Stimulated activated CD4-positive, alpha-beta T cell treated with anti-CD3 and anti-CD28 coated beads, Interleukin-1b, Interleukin-23, amount 100 ng/mL, for 4 hours (primary cell): ENCODE measurements at regions not wholly inside any gene's neighbourhood (a gene's known extent, or its start where the extent isn't known, plus 50 kb on each side); places are given as distances from the start of the nearest gene placed in this dataset.
"Not testable (repeated sequence)": the region's sequence is repeated elsewhere in the genome, so short reads cannot be mapped to it uniquely, and the experiment has no call there.

Experiments
- DNase-seq, 2 donors: peaks; one replicate each; pipeline ENCODE4 v3.0.0-alpha.2; 2020; ENCODE audit warnings: low read depth in 2 of 2

DNA sequence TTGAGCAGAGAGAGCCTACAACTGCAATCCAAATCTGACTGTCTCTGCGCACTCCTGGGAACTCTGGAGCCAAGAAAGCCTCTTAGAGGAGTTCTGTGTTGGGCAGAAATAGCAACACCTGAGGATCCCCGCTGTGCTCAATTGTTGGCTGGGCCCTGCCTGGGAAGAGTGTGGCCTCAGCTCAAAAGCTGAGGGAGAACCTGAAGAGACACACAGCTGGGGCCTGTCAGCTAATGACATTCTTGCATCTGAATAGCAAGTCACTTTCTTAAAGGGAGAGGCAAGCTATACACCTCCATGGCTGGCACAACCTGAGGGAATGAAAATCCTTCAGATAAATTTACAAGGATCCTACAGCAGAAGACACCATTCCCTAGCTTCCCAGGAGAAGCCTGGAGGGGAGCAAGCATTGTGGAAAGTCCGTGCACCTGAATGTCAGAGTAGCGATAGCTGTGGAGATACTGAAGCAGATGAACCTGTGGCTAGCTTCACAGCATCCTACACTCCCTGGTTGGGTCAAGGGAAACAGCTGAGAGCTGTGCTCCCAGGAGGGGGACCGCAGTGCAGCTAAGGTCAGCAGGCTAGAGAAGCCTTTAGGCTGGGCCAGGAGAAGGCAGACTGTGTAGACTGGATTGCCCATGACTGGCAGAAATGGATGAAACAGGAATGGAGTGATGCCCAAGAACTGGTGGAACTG lies 159.9 kb upstream of the PFN2 start:
- DNase-seq, result no peak

DNA sequence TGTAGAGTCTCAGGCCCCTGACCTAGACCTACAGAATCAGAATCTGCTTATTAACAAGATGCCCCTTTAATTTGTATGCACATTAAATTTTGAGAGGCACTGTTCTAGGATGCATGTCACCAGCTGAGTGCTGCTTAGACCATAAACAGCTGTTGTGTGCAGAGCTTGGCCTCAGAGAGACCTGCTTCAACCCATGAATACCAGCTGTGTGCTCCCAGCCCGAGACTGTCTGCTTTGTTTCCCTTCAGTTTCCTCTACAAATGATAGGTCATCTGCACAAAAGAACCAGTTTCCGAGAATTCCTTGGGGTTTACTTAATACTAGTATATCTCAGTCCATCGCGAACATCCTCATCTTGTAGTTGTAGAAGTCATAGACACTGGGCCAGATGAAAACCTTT lies 158.5 kb upstream of the PFN2 start:
- DNase-seq, result no peak

DNA sequence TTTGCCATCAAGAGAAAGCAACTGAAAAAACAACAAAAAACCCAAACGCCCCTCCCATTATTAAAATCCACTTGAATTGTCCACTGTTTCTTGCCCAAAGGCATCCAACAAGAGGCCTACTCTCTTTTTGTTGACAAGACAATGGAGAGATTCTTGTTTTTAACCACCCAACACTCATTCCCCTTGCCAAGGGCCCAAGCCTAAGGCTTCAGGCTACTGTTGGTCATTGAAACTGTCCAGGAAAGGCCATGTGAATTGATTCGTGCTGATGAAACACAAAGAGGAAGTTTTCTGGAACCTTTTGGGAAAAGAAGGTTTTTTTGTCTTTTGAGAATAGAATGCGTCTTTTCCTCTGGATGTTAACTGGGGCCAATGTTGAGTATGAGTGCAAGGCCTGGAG lies 157.4 kb upstream of the PFN2 start:
- no peak for DNase-seq

DNA sequence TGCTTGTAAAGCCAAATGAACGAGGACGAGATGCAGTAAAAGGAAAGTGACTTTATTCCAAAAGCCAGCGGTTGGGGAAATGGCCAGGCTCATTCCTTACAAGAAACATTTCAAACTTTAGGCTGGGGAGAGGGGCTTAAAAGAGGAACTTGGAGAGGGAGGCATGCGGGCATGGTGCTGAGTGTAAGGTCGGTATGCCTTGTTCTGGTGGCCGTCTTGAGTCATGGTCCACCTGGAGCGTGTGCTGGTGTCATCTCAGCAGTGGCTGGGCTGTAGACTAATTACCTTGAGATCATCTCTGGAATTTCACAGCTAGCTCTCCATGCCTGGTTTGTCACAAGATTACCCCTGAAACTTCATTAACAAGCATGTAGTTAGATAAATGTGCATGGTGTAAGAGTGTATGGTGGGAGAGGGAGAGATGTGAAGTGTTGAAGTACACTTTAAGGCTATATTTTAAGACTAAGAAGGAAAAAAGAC lies 156.4 kb upstream of the PFN2 start:
- DNase-seq, result no peak

DNA sequence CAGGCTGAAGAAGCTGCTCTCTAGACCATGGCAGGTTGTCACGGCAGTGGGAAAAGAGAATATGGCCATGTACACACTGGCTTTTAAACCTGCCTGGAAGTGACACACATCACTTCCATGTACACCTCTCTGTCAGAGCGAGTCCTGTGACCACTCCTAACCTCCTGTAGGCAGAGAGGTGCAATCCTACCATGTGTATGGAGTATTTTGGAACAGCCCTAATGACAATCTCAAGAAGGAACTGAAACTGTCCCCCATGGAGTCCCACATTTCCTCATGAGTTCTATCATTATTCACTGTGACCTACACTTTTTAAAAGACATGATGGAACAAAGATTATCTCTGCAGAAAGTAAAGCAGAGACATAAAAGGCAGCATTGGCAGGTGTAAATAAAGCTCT lies 153.4 kb upstream of the PFN2 start:
- DNase-seq, result no peak

DNA sequence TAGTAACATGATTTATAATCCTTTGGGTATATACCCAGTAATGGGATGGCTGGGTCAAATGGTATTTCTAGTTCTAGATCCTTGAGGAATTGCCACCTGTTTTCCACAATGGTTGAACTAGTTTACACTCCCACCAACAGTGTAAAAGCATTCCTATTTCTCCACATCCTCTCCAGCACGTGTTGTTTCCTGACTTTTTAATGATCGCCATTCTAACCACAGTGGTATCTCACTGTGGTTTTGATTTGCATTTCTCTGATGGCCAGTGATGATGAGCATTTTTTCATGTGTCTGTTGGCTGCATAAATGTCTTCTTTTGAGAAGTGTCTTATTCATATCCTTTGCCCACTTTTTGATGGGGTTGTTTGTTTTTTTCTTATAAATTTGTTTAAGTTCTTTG lies 152.6 kb upstream of the PFN2 start:
- not testable (repeated sequence) for DNase-seq

DNA sequence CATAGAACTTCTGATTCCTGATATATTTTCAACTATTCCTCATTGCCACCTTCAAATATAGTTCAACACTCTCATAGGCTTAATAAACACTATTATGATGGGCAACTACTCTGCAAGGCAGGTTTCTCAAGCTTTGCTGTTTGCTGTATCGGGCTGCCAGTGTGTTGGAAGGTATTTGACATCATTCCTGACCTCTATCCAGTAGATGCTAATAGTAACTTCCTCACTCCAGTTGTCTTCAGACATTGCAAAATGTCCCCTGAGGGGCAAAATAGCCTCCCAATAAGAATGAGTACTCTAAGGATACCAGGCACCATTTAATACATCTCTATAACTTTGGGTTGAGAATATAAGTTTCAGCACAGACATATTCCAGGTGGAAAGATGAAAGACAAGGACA lies 147.5 kb upstream of the PFN2 start:
- no peak for DNase-seq

DNA sequence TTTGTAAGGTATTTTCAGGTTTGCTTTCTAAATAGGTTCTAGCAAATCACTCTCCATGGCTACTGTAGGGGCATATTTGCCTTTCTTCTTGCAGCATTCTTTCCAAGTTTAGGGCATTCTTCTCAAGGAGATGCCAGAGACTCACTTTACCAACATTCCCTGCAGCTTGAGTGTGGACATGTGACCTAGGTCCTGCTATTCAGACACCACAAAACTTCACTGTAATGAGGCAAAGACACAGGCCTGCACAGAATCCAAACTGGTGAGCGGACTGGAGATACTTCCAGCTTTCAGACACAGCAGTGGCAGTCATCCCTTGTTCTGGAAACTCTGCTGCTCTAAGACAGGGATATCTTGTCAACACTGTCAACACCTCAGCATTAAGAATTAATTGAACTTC lies 146.4 kb upstream of the PFN2 start:
- no peak for DNase-seq

DNA sequence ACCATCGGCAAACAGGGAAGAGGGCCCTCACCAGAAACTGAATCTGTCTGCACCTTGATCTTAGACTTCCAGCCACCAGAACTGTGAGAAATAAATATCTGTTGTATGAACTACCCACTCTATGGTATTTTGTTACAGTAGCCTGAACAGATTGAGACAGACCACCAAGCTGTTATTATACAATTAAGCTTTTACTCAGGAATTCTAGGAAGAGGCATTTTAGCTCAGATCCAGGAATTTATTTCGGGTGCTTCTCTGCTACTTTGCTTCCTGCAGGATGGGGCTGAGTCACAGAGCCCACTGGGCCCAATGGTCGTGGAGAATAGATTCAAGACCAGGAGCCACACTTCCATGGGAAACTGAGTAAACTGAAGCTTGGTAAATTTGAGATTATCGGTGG lies 145.5 kb upstream of the PFN2 start:
- DNase-seq, result no peak

DNA sequence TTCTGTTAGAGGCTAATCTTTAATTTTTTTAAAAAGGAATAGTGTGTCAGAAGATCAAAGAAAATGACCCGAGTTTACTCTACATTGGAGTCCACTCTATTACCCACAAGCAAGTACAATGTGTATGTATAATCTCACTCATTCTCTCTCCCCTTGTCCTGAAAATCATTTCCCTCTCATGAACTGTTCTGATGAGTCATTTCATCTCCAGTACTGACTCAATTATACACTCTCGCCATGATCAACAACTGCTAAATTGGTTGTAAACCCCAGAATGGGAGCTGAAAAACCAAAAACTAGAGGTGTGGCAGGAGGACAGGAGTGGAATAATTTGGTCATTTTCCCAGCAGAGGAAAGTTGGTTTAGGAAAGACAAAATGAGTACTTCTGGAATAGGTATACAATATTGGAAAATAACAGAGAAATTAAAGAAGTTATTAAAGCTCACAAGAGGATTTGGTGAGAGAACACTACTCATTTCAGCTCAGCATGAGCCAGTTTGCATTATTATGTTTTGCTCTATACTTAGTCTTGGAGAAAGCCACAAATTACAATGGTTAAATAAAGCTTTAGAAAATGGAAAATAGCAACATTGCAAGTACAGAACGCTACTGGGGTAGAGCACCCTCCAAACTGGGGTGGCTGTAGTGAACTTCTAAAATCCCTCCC lies 144.3 kb upstream of the PFN2 start:
- no peak for DNase-seq

DNA sequence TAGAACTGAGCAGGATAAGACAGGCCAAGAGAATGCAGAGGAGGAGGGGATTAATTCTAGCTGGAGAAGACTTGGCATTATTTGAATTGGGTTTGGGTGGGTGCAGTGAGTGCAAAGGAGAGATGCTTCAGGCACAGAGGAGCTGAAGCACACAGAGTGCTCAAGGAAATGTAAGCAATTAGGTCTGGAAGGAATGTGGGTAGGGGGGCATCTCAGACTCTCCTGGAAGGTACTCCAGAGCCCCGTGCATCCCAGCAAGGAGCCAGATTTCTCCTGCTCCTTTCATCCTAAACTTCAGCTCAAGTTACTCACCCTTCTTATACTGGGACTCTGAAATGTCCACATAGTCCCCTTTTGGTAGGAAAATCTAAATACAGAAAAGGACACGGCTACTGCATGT lies 143.6 kb upstream of the PFN2 start:
- no peak for DNase-seq

DNA sequence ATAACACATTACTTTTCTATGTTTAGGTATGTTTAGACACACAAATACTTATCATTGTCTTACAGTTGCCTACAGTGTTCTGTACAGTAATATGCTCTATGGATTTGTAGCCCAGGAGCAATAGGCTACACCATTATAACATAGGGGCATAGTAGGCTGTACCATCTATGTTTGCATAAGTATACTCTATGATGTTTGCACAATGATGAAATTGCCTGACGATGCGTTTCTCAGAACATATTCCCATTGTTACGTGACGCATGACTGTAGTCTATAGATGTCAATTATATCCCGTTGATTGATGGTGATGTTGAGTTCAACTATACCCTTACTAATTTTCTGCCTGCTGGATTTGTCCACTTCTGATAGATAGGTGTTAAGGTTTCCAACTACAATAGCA lies 139.4 kb upstream of the PFN2 start:
- DNase-seq, result no peak

DNA sequence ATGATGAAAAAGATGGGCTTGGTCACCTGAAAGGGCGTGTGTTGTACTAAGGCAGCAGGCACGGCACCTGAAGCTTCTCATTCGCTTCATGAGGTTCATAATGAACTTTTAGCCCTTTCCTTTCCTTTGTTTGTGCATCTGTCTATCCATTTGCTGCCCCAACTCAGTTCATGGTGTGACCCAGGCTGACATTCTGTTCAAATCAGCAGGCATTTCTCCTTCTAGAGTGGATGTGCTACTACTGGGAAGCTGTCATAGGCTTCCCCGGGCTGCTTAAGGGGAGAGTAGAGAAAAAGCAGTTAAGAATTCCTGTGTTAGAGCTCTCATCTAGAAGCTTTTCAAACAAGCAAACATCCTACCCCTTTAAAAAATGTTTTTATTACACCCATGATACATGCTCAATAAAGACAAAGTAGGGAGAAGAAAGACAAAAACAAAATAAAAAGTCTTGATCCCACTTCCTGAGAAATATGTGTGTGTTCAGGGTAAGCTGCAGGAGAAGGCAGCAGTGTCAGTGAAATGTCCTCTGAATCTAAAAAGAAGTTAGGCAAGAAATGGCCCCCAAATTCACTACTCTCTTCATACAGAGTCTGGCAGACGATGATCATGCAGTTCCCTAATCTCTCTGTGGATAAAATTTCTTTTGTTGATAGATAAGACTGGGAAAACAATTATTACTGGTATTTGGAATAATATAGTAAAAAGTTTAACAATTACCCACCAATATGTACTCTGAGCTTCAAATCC lies 136.9 kb upstream of the PFN2 start:
- no peak for DNase-seq

DNA sequence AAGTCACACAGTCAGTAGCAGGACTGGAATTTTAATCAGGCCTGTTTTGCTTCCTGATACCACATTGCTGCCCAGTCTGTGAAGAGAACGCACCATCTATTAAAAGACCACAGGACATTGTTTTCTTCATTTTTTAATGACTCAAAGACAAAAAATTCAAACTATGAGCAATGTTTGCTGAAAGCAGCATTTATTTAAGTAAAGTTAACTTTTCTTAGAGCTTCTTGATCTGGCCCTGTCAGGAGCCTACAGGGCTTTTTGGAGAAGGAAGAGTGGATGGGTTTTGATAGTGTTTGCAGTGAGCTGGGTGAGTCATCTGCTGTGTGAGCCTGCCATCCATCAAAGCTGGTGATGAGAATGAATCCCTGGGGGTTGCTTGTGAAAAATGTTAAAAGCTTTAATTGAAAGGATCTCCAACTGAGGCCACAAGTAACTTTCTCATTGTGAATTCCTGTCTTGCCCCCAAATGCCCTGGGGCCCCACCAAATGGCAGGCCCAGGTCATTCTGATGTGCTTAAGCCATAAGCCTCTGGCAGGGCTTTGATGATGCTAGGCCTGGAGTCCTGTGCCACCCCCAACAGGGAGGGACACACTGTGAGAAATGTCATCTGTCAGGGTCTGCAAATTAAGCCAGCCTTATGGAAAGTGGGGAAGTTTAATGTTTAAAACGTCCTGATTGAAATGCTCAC lies 136.2 kb upstream of the PFN2 start:
- no peak for DNase-seq

DNA sequence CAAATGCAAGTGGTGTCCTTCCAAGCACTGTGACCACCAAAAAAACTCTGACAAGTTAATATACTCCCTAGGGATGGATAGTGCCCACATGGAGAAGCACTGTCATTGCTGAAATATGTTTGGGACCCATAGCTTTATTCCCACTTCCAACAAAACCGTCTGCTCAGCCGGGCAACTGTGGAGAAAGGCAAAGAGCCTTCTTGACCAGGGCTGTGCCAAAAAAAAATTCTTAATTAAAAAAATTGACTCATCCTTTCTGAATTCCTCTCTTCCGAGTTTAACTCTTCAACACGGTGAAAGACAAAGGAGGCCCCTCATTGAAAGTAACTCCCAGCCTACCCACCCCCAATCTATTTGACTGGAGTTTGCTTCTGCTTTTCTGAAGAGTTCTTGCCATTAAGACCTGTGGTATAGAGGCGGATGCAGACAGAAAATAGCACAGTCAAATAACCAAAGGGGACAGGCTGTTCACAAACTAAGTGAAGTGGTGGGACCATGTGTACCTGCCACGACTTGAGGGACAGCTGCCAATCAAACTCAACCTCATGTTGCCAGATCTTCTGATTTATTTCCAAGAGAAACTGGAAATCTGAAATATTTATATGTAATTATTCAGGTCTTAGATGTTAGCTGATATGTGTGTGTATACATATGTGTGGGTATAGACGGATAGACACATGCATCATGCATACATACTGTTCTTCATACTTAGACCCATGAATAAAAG lies 135.4 kb upstream of the PFN2 start:
- no peak for DNase-seq

DNA sequence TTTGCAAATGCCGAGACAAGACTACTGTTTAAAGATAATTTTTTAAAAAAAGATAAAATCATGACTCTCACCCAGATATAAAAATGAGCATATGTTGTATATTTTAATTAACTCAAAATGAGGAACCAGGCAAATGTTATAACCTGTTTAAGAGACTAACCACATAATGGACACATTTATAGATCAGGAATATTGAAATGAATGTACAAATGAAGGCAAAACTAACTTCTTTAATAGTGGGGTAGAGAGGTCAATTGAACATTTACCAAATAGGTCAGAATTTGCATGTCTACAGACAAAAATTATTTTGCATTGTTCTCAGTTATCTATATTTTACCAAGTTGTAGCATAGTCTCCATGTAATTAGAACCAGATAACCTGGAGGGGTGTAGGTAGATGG lies 134.3 kb upstream of the PFN2 start:
- DNase-seq, result no peak

DNA sequence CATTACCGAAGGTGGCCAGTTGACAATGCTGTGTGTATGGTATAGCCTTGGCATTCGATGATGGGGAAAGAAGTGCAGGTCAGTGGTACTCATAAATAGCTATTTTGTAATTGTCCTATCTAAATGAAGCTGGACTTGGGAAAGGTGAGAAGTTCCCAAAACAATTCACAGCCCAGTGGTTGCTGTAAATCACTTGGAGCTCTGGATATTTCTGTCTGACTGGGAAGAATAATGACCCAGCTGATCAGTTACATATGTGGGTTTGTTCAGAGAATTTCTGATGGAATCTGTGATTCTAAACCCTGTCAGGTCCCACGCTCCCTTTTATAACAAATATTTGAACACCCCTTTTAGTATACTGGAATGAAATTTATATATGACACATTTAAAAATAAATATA lies 133.9 kb upstream of the PFN2 start:
- DNase-seq, result no peak

DNA sequence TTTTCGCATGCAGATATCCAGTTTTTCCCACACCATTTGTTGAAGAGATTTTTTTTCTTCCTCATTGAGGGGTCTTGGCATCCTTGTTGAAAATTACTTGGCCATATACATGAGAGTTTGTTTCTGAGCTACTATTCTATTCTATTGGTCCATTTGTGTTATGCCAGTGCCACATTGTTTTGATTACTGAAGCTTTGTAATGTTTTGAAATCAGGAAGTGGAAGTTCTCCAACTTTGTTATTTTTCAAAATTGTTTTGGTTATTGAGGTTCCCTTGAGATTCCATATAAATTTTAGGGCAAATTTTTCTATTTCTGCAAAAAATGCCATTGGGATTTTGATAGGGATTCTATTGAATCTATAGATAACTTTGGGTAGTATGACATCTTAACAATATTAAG lies 130.3 kb upstream of the PFN2 start:
- DNase-seq, result no peak

DNA sequence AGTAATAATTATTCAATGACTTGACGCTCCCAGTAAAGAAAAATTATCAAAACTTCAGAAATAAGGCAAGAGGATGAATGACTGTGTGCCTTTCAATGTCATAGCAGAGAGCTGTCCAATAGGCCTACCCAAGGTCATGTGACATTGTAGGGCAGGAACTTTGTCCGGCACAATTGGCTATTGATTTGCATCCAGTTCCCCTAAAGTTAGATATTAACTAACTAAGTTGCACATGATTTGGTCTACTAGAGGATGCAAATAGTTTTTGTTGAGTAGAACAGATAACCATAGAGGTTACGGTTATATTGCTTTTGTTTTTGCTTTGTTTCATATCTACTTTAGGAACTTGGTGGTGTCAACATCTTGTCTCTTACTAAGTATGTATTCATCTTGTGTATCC lies 127.9 kb upstream of the PFN2 start:
- no peak for DNase-seq

DNA sequence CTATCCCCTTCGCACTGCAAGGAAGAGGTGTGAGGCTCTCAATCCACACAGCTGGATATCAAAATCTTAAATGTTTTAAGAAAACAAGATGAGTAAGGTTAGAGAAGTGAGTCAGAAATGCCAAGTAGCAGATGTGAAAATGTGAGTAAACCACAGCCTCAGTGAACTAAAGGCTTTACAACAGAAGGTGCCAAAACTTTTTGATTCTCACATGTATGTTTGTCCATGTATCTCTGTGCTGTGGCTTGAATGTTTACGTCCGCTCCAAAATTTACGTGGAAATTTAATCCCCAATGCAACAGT lies 126.8 kb upstream of the PFN2 start:
- DNase-seq, result no peak

DNA sequence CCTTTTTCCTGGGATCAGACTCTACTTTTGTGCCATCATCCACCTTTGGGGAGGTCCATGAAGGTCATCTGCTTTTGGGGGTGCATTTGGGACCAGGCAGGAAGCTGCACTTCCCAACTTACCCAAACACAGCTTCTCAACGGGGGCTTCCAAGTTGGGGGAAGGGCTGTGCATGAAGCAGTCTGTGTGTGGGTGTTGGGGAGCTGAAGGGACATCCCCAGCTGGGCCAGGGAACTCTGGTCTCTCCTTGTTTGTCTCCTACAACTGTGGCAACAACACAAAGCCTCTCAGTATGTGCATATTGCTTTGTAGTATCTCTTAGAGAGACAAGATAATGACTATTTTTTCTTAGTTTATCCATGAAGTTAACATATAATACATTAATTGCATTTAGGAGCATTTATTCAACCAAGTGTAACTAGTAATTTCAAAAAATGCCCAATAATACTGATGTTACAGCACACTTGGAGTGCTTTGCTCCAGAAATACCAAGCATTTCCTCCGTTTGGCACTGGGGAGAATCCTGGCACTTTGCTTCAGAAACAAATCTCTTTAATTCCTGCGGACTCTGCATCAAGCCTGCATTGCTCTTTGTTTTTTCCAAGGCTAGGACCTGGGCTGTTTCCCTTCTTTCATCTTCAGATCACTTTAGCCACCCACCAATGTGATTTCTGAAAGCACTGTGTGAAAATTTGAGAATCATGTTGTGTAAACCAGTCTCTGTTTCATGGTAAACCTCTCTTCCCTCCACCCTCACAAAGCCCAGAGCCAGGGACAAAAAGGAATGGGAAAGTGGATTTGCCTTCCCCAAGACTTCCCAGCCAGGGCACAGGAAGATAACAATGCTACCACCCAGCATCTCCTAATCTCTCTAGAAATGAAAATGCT lies 126.2 kb upstream of the PFN2 start:
- no peak for DNase-seq
